ENCODE measurements at regions not wholly inside any gene's neighbourhood (a gene's known extent, or its start where the extent isn't known, plus 50 kb on each side); places are given as distances from the start of the nearest gene placed in this dataset.
"Not testable (repeated sequence)": the region's sequence is repeated elsewhere in the genome, so short reads cannot be mapped to it uniquely, and the experiment has no call there.

DNA sequence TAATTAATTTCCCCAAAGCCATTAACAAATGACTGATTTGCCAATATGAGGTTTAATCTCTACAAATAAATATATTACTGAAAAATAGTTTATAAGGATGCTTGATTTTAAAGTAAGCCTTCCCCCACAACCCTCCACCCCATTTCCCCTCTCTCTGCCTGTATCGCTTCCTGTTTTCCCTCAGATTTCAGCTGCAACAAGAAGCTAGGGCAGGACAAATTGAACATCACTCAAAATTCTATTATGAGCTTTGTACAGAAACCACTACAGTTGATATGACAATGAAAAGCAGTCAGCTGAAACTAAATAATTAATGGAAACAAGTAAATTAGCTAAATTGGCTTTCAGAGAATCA, 109.0 kb upstream of the SP4 start:
- DNase-seq (ENCODE audit: low spot score): no peak

DNA sequence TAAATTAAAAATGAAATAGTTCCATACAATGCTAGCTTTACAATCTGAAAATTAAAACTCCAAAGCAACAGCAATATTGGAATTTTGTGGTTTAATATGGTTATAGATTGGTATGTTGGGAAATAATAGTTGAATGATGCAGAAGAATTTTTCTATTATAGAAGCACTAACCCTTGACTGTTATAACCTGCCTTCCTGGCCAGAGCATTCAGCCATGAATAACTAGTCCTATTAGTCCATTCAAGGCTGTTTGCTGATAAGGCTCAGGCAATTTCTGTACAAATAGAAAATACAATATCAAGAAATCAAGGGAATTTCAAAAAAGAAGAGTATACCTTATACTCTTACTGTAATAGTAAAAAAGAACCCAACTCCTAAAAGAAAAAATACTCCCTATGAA, 101.6 kb upstream of the SP4 start:
- no peak for DNase-seq (ENCODE audit: low spot score)

DNA sequence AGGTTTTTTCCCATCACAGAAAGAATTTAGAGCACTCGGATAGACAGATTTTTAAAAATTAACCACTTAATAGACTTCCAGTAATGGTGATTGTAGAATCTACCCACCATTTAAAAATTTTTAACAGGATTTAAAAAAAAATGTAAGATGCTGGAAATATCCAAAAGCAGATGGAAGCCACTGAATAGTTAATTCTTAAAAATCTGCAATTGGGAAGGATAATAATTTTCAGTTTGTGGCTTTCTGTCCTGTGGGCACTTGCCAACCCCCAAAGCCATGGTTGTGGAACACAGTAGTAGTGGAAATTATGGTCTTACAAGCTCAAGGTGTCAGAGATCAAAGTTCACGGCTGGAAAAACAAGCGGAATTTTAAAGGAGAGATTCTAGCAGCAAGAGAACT, 101.0 kb upstream of the SP4 start:
- DNase-seq (ENCODE audit: low spot score): no peak

DNA sequence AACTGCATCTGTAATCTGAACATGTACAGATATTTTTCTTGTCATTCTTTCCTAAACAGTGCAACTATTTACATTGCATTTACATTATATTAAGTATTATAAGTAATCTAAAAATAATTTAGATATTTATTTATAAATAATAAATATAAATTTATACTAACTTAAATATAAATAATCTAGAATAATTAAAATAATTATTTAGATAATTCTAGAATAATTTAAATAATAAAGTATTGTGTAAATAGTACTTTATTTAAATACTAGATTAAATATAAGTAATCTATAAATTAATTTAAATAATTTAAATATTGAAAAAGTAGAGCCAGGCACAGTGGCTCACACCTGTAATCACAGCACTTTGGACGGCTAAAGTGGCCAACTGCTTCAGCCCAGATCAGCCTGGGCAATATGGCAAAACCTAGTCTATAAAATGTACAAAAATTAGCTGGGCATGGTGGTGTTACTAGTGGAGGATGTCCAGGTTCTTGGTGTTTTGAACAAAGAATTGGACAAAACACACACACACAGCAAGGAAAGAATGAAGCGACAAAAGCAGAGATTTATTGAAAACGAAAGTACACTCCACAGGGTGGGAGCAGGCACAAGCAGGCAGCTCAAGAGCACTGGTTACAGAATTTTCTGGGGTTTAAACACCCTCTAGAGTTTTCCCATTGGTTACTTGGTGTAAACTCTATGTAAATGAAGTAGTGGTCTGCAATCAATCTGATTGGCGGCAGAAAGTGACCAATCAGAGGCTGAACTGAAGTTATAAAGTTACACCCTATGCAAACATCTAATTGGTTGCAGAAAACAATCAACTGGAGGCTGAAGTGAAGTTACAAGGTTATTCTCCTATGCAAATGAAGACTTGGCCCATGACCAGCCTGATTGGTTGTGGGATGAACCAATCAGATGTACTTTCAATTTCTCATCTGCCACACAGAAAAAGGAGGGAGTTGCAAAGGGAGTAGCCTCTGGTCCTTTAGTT, 100.2 kb upstream of the SP4 start:
- no peak for DNase-seq (ENCODE audit: low spot score)

DNA sequence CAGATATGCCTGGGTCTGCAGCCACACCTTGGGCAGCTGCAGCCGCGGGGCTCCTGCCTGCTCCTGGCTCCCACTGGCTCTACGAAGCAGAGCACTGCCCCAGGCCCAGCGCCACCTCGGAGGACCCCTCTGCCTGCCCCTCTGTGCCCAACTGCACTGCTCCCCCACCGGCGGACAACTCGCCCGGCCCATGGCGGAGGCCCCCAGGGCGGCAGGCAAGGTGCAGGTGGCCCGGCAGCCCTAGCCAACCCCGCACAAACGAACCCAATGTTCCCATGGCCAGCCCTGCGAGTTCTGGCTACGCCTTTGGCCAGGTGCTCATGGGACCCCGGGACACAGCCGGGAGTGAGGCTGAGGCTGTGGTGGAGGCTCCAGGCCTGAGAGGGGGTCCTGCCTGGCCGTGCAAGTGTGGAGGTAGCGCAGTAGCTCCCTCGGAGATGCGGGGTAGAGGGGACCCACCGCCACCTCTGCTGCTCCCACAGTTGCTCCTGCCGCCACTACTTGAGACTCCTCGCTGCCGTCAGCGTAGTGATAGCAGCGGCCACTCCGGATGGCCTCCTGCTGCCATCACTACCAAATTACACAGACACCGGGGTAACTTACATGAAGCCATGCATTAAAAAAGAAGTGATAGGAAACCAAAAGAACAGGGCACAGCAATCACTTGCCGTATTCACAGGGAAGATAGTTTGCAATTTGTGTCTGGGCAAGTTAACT, 97.3 kb upstream of the SP4 start:
- no peak for DNase-seq (ENCODE audit: low spot score)

DNA sequence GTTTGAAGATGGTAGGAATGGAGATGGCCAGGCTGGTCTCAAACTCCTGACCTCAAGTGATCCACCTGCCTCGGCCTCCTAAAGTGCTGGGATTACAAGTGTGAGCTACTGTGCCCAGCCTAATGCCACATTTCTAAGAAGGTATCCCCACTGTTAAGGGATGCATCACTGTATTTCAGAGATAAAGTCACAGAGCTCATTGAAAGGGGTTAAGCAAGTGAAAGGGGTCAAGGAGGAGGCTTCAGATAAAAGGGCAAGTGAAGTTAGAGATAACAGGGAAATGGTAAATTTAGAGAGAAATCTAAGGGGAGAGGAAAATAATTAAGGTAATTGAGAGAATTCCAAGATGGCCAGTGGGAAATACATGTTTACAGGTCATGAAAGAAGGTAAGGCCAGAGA, 93.0 kb upstream of the SP4 start:
- DNase-seq (ENCODE audit: low spot score): no peak

DNA sequence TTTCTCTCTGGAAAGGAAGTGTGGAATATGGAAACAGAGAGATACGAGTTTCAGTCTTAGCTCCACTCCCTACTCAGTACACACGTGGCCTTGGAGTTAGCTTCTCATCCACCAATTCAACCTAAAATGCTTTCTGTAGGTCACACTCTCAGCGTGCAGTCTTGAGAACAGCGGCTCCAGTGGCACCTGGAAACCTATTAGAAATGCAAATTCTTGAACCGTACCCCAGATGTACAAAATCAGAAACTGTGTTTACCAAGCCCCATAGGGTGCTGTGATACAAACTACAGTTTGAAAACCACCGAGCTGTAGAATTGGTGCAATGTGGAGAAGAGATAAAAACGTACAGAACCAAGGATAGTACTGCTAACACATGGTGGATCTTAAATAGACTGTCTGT, 91.1 kb upstream of the SP4 start:
- DNase-seq (ENCODE audit: low spot score): no peak

DNA sequence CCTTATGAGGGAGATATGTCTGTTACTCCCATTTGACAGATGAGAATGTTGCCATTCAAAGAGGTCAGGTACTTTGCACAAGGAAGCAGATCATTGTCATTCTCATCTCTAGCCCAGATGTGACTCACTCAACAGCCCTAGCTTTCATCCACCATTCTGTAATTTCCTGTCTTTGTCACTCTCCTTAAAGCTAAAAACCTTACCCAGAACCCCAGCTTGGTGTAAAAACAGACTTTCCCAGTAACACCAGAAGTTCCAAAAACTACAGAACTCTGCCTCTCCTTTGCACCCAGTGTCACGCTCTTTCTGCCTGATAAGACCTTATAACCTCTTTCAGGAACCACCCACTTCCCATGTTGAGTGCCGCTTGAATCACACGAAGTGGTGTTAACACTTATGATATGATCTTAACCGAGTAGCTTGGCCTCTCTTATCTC, 89.1 kb upstream of the SP4 start:
- no peak for DNase-seq (ENCODE audit: low spot score)

DNA sequence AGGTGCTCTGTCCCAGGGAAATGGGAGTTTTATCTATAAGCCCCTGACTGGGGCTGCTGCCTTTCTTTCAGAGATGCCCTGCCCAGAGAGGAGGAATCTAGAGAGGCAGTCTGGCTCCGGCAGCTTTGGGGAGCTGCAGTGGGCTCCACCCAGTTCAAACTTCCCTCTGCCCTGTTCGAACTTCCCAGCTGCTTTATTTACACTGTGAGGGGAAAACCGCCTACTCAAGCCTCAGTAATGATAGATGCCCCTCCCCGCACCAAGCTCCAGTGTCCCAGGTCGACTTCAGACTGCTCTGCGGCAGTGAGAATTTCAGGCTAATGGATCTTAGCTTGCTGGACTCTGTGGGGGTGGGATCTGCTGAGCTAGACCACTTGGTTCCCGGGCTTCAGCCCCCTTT, 83.0 kb upstream of the SP4 start:
- DNase-seq (ENCODE audit: low spot score): not testable (repeated sequence)

DNA sequence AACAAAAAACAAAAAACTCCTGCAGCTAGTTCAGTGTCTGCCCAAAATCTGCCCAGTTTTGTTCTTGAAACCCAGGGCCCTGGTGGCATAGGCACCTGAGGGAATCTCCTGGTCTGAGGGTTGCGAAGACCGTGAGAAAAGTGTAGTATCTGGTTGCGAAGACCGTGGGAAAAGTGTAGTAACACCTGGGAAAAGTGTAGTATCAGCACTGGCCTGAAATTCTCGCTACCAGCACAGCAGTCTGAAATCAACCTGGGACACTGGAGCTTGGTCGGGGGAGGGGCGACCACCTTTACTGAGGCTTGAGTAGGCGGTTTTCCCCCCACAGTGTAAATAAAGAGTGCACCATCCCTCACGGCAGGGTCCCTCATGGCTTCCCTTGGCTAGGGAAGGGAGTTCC, 82.5 kb upstream of the SP4 start:
- no peak for DNase-seq (ENCODE audit: low spot score)

DNA sequence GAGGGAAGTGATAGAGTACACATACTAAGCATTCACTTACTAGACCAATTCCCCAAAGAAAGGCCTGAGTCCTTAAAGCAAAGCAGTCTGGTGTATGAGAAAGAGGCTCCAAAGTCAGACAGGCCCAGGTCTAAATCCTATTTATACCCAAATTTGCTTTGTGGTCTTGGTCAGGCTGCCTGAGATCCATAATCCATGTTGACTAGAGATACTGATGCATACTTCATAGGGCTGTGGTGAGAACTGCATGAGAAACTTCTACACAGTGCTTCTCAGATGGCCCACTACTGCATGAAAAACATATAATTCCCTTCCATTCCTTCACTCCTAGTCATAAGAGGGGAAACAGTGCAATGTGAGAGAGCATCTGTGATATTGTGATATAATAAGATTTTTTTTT, 81.6 kb upstream of the SP4 start:
- DNase-seq (ENCODE audit: low spot score): no peak

DNA sequence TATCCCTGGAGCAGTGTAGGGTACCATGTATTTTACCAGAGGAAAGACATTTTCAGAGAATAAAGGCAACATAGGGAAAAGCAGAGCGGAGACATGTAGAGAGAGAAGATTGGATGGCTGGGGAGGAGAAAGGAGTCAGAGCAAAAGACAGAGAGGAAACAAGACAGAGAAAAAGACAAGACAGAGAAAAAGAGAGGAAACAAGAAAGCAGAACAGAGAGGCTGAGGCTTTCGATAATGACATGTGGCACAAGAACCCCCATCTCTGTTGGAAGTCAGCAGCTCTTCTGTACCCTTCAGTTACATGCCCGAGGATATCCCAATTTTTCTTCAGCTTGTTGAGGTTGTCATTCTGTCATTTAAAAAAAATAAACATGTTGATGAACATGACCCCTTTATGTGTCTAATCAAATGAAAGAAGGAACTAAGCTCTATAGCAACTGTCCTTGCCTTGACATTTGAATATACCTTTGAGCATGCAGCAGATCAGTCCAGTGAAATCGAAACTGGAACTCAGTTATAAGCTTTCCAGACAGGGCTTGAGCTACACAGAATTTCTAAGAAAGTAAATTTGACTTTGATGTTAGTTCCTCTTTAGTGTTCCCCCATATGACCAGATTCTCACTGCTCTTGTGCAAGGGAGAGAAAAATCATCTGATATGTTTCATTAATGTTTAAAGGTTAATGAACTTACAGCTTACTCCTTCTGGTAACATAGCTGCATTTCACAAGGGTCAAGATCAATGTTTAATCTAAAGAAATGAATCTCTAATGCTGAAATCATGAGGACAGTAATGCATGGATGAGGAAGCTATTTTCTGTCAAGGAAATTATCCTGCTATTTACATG, 75.1 kb upstream of the SP4 start:
- no peak for DNase-seq (ENCODE audit: low spot score)

DNA sequence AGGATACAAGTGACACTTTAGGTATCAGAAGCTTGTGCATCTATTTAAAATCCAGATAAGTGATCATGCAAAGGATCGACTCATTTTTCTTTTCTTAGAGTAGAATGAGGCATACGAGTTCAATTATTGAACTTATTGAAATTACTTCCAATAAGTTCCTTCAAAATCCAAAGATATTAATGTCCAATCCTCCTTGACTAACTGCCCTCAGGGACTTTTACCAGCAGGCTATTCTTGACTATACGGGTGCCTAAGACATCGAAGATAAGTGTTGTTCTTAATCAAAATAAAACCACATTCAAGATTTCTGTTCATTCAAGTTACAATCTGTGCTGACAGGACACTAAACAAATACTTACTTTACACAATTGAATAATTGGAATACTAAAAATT, 74.5 kb upstream of the SP4 start:
- DNase-seq (ENCODE audit: low spot score): no peak

DNA sequence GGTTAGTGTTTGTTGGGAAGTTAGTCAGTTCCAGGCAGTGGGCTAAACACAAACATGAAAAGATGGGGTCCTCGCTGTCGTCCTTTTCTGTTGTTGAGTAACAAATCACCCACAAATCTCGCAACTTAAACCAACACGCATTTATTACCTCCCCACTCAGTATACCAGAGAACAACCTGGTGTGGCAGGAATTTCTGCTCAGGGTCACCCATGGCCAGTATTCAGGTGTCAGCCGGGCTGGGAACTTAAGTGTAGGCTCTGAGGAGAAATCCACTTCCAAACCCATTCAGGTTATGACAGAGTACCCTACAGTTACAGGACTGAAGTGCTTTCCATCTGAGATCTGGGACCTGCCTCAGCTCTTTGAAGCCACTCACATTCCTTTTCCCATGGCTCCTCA, 73.6 kb upstream of the SP4 start:
- DNase-seq (ENCODE audit: low spot score): no peak

DNA sequence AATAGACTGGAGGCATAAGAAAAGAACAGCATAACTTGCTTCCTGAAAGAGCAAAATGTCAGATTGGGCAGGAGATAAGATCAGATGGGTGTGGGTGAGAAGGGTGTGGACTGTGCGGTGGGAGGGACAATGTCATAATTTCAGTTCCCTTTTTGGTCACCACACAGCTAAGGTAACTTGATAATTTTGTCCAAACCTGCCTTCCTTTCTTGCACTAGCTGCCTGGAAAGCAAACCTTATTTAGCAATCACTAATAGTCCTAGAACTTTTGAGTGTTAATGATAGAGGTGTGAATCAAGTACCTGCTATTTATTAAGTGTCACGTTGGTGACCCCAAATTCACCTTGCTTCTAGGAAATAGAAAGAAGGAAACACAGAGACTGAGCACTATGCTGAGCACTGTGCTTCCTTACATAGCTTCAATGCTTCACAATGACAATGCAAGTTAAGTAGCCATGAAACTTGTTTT, 72.4 kb upstream of the SP4 start:
- no peak for DNase-seq (ENCODE audit: low spot score)

DNA sequence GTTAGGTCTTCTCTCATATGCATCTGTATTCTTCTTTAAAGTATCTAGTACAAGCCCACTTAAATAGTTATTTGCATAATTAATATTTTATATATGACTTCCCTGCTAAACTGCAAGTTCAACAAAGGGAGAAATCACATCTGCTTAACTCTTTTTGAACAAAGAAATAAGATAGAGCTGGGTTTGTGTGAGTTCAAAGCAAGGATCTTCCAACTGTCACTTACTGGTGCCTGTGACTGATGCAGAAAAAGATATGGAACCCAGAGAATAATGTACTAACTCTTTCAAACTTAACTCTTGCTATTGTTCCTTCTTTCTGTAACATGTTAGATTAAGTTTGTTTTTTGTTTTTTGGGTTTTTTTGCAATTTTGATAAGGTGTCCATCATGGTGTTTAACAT, 71.3 kb upstream of the SP4 start:
- DNase-seq (ENCODE audit: low spot score): no peak

DNA sequence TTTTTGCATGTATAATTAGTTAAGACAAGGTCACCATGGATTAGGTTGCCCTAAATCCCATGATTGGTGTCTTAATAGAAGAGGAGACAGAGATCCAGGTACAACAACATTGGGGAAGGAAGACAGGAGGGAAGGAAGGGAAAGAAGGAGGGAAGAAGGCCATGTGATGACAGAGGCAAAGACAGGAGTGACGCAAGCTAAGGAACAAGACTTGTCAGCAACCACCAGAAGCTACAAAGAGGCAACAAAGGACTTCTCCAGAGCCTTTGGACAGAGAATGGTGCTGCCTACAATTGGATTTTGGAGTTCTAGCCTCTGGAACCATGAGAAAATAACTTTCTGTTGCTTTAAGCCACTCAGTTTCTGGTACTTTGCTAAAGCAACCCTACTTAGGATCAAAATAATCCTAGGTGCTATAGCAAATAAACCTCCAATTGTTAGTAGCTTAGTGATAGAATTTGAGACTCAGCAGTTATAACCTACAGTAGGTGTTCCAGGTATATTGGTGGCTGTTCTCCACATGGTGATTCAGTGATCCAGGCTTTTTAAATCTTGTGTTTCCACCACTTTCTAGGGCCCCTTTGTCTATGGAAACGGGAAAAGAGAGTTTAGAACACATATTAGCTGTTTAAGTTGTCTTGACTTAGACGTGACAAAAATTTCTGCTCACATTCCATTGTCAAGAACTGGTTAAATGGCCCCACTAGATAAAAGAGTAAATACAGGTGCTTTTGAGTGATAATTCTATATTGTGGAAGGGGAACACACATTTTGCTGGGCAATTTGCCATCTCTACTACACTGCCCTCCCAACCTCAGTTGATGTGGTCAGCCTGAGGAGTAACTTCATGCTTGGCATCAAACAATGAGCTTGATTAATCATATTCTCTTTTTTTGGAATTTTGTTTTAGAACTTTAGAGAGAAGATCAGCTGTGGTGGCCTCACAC, 70.5 kb upstream of the SP4 start:
- no peak for DNase-seq (ENCODE audit: low spot score)

DNA sequence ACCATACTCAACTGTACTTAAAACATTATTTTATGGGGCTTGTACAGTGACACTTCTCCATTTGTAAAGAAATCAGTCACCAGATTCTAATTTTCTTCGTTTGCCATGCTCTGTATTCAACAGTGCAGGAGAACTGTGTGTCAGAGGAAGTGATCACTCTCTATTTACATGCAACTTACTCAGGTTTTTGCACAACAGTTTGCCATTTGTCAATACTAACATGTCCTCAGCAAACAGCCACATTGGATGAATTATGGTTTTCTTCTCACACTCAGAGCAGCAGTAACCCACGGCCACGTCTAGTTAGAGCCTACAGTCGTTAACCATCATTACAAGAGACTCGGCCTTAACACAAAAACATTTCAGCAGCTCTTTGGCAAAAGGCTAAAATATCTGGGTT, 69.2 kb upstream of the SP4 start:
- DNase-seq (ENCODE audit: low spot score): no peak

DNA sequence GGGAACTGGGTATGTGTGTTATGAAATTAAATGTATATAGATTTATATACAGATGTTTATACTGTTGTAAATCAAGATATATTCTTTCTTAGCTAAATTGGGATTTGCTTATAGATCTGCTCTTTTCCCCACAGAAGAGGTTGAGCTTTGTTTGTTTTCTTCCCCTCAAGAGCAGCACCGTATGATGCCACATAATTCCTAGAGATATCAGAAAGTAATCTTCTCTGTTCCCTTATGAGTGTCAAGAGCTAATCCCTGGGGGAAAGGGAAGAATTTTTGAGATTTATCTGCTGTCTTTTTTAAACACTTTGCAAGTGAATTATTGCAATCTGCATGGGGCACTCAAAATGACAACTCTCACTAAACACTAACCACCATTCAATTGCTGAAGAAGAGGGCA, 68.7 kb upstream of the SP4 start:
- DNase-seq (ENCODE audit: low spot score): no peak

DNA sequence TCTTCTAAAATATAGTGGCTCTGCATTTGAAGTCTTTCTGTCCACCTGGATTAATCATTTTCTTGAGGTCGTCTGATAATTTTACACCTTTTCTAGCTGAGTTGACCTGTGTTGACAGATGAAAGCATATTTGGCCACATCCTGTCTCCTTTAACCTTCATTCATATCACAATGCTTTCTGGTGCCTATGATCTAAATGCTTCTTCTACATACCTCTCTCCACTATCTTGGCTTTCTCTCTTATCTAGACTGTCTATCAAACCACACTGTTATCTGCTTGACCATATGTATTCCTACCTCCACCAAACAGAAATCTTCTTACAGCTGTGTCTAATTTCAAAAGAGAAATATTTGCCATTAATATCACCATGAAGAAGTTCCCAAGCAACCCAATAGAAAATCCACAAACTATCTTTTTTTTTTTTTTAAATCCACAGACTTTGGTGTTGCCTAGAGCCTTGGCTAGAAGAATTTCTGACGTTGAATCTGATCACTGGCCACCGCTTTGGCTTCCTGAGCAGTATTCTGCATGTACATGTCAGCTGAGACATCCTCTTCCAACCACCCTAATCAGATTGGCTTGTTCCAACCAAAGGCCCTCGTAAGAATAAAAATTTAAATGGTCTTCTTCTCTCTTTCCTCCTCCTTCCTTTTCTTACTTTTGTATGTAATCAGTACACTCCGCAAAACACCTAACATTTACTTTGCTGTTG, 66.3 kb upstream of the SP4 start:
- no peak for DNase-seq (ENCODE audit: low spot score)

DNA sequence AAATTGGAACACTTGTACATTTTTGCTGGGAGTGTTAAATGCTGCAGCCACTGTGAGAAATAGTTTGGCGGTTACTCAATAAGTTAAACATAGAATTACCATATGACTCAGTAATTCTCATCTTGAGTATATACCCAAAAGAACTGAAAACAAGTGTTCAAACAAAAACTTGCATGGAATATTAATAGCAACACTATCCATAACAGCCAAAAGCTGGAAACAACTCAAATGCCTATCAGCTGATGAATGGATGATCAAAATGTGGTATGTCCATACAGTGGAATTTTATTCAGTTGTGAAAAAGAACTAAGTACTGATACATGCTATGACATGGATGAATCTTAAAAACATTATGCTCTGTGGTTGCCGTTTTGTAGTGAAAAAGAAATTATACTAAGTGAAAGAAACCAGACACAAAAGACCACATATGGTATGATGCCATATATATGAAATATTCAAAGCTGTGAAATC, 63.0 kb upstream of the SP4 start:
- no peak for DNase-seq (ENCODE audit: low spot score)

All from AG08396 (cell line).